ENCODE measurements at regions not wholly inside any gene's neighbourhood (a gene's known extent, or its start where the extent isn't known, plus 50 kb on each side); places are given as distances from the start of the nearest gene placed in this dataset.

DNA sequence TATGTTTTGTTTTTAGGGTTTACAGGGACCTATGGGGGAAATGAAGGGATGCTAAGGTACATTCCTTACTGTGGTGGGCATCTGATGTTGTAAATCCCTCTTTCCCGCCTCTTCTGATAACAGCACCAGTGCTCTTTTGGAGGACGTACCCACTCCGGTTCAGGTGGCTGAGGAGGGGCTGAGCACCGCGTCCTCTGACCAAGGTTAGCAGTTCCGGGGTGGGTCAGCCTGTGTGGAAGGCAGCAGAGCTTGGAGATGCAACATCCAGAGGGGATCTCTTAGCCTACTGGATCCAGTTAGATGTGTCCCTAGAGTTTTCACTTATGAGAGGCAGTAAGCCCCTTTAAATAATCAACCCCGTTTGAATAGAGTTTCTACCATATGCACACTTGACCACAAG is 135.3 kb upstream of the KCNG1 start:
- Histone ChIP-seq H3K4me1 (ENCODE audit: control insufficient read depth, insufficient read depth, low read length, poor library complexity, severe bottlenecking) (no peaks in the 10 kb centered on the region), H3K4me3 (ENCODE audit: insufficient read depth, low read depth, low read length, poor library complexity, severe bottlenecking) (no peak overlapping the region), H3K27ac (ENCODE audit: insufficient read depth, low read length, poor library complexity, severe bottlenecking) (no peak overlapping the region), H3K9me3 (ENCODE audit: control insufficient read depth, low read length) (no peaks in the 10 kb centered on the region), H3K36me3 (ENCODE audit: control insufficient read depth, insufficient read depth, low read length) (no peaks in the 10 kb centered on the region), H3K27me3 (replicated peaks; ENCODE audit: control insufficient read depth, insufficient read depth, low read length, poor library complexity, severe bottlenecking) (no peaks in the 10 kb centered on the region)
- no peak for DNase-seq

DNA sequence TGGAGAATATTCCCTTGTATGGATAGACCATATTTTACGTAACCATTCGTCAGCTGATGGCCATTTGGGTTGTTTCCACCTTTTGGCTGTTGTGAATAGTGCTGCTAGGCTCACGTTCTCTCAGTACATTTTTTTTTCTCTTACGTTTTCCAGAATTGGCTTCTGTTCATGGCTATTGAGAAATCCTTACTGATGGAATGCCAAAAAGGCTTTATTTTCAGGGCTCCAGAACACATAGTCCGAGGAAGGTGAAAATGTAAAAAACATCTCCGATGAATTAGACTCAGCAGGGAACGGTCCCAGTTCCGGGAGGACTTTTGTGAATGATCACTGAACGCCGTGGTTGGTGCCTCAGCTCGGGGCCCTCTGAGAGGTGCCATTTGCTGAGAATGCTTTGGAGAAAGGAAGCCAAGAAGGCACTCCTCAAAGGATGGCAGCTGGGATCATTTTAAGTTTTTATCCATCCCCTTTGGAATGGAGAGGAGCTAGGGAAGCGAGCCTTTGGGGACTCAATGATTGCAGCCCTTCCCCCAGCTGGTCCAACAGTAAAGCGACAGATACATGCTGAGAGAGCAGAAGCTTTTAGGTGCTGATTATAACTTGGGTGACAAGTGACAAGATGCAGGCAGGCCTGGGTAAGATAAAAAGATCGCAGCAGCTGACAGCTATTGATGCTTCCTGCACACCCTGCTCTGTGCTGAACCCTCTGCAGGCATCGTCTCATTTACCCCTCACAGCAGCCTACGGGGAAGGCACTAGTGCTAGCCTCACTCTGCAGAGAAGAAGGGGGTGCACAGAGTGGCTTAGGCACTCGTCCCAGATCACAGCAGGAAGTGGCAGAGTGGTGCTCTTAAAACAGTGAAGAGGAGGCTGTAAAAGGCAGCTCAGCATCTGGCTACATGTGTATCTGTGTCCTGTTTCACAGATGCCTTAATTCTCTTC is 133.4 kb upstream of the KCNG1 start:
- Histone ChIP-seq H3K36me3 (ENCODE audit: control insufficient read depth, insufficient read depth, low read length) (no peaks in the 10 kb centered on the region), H3K4me1 (ENCODE audit: control insufficient read depth, insufficient read depth, low read length, poor library complexity, severe bottlenecking) (no peaks in the 10 kb centered on the region), H3K27me3 (replicated peaks; ENCODE audit: control insufficient read depth, insufficient read depth, low read length, poor library complexity, severe bottlenecking) (no peaks in the 10 kb centered on the region), H3K4me3 (ENCODE audit: insufficient read depth, low read depth, low read length, poor library complexity, severe bottlenecking) (no peak overlapping the region), H3K27ac (ENCODE audit: insufficient read depth, low read length, poor library complexity, severe bottlenecking) (no peak overlapping the region), H3K9me3 (ENCODE audit: control insufficient read depth, low read length) (no peaks in the 10 kb centered on the region)
- DNase-seq, result no peak

DNA sequence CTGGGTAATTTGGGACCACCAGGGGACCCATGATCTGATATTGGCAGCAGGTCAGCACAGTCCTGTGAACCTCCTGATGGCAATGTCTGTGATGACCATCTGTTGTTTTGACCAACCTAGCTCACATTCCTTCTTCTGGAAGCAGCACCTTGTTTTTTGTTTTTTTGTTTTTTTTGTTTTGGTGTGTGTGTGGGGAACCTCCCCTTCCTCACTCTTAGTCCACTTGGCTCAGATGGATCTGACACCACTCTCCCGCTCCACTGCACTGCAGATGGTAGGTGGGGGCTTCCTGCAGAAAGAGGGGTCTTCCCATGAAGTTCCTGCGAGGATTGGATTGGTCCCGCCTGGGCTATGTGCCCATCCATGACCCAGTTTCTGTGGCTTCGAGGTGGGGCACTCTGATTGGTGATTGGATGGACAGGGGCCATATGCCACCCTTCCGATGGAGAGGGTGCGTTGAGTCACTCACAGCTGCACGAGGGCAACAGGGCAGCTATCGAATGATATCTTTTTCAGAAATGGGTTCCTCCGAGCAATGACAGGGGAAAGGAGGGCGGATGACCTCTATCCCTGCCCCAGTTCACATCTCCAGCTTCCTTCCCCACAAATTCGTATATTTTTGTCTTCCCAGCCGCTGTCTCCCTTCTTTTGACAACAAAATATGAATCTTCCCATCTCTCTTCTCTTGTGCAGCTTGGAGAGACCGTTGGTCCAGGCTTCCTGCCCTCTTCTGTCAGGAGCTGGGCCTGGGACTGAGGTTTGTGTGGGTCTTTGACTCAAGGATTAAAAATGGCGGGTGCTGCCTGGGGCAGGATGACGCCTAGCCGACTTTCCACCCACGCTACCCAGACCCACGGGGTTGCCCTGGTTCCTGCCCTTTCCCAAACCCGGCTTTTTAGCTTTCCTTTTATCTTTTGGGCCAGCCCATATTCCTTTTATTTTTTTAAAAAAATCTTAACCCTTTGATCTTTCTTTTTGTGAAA is 132.1 kb upstream of the KCNG1 start:
- Histone ChIP-seq H3K27ac (ENCODE audit: insufficient read depth, low read length, poor library complexity, severe bottlenecking) (no peak overlapping the region), H3K4me3 (ENCODE audit: insufficient read depth, low read depth, low read length, poor library complexity, severe bottlenecking) (no peak overlapping the region), H3K9me3 (ENCODE audit: control insufficient read depth, low read length) (no peaks in the 10 kb centered on the region), H3K36me3 (ENCODE audit: control insufficient read depth, insufficient read depth, low read length) (no peaks in the 10 kb centered on the region), H3K27me3 (replicated peaks; ENCODE audit: control insufficient read depth, insufficient read depth, low read length, poor library complexity, severe bottlenecking) (no peaks in the 10 kb centered on the region), H3K4me1 (ENCODE audit: control insufficient read depth, insufficient read depth, low read length, poor library complexity, severe bottlenecking) (no peaks in the 10 kb centered on the region)
- no peak for DNase-seq

DNA sequence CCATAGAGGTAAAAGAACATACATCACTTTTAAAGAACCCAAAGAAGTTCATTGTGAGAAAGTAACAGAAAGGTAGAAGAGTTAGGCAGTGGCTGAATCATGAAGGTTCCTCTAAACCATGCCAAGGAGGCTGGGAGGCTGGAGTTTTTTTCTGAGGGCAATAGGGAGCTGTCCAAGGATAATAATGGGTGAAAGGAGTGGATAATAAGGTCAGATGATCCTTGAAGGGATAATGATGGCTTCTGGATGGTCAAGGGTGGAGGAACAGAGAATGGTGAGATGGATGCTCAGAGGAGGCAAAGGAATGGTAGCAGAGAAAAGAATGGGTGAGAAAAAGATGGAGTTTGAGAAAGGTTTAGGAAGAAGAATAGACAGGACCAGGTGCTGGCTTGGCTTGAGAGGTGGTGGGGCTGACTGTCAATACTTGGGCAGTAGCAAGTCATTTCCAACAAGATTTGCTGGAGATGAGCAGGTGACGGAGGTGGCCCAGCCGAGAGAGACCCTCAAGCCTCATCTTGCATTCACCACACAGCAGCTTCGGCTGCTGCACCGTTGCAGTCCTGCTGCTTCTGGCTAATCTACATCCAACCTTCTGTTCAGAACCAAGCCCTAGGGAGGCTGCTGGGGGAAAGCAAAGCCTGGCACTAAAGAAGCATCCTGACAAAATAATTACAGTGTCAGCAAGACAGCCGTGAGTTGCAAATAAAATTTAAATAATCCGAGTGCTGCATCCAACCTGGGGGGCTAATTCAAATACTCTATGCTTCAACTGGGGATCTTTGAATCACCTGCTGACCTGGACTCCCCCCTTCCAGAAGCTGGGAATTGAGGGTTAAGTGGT is 131.2 kb upstream of the KCNG1 start:
- Histone ChIP-seq H3K27ac (ENCODE audit: insufficient read depth, low read length, poor library complexity, severe bottlenecking) (no peak overlapping the region), H3K36me3 (ENCODE audit: control insufficient read depth, insufficient read depth, low read length) (no peaks in the 10 kb centered on the region), H3K9me3 (ENCODE audit: control insufficient read depth, low read length) (no peaks in the 10 kb centered on the region), H3K4me3 (ENCODE audit: insufficient read depth, low read depth, low read length, poor library complexity, severe bottlenecking) (no peak overlapping the region), H3K4me1 (ENCODE audit: control insufficient read depth, insufficient read depth, low read length, poor library complexity, severe bottlenecking) (no peaks in the 10 kb centered on the region), H3K27me3 (replicated peaks; ENCODE audit: control insufficient read depth, insufficient read depth, low read length, poor library complexity, severe bottlenecking) (no peaks in the 10 kb centered on the region)
- DNase-seq, result no peak

DNA sequence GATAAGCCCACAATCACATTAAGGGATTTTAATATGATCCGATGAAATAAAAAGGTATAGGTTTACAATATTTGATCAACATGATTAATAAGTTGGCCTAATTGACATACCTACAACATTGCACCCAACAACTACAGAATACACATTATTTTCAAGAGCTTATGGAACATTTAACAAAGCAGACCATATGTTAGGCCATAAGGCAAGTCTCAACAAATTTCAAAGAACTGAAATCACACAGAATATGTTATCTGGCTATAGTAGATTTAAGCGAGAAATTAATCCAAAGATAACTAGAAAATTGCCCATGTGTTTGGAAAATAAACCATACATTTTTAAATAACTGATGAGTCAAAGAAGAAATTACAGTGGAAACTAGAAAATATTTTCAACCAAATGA is 126.0 kb upstream of the KCNG1 start:
- H3K27me3 ChIP-seq (replicated peaks; ENCODE audit: control insufficient read depth, insufficient read depth, low read length, poor library complexity, severe bottlenecking), result peaks cover 3% of the 10 kb centered on the region

DNA sequence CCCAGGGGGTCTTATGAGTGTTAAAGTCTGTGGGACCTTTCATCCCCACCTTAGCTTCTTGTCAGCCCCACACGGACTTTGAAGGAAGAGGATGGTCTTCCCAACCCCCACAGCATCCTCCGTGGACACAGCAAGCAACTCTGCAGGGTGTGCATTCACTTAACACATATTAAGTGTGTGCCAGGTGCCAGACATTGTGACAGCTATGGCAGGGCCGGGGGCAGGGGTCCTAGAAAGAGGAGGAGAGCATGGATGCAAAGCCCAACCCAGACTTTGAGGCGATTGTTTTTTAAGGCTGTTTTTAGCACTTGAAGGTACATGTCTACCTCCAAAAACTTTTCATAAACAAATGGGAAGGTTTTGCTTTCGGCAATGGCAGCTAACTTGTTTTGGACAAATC is 121.6 kb upstream of the KCNG1 start:
- Histone ChIP-seq H3K27me3 (replicated peaks; ENCODE audit: control insufficient read depth, insufficient read depth, low read length, poor library complexity, severe bottlenecking) (peaks cover 5% of the 10 kb centered on the region), H3K27ac (ENCODE audit: insufficient read depth, low read length, poor library complexity, severe bottlenecking) (no peak overlapping the region), H3K36me3 (ENCODE audit: control insufficient read depth, insufficient read depth, low read length) (no peaks in the 10 kb centered on the region), H3K4me1 (ENCODE audit: control insufficient read depth, insufficient read depth, low read length, poor library complexity, severe bottlenecking) (no peaks in the 10 kb centered on the region), H3K4me3 (ENCODE audit: insufficient read depth, low read depth, low read length, poor library complexity, severe bottlenecking) (no peak overlapping the region), H3K9me3 (ENCODE audit: control insufficient read depth, low read length) (no peaks in the 10 kb centered on the region)
- no peak for DNase-seq

More for the DNA sequence above, 126.0 kb upstream of the KCNG1 start:
- H3K4me3 ChIP-seq (ENCODE audit: insufficient read depth, low read depth, low read length, poor library complexity, severe bottlenecking), result no peak overlapping the region
- H3K36me3 ChIP-seq (ENCODE audit: control insufficient read depth, insufficient read depth, low read length), result no peaks in the 10 kb centered on the region
- DNase-seq, result no peak
- H3K4me1 ChIP-seq (ENCODE audit: control insufficient read depth, insufficient read depth, low read length, poor library complexity, severe bottlenecking), result no peaks in the 10 kb centered on the region
- no peak overlapping the region for H3K27ac ChIP-seq (ENCODE audit: insufficient read depth, low read length, poor library complexity, severe bottlenecking)
- H3K9me3 ChIP-seq (ENCODE audit: control insufficient read depth, low read length), result no peaks in the 10 kb centered on the region

DNA sequence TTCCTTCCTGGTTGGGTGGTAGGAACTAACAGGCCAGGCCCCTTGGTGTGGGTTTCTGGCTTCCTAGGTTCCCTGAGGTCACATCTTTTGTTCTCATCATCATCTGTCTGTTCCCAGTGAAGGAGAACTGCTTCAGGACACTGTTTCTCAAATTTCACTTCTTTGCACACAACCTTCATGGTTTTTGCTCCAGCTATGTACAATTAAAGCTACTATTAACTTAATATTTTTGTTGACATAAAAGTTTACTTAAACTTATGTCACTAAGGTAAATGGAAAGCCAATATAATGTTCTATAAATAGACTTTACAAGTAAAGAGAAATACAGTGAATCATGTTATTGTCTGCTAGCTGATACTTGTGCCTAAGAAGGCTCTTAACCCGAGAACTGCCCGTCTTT is 120.7 kb upstream of the KCNG1 start:
- no peak for DNase-seq
- H3K27ac ChIP-seq (ENCODE audit: insufficient read depth, low read length, poor library complexity, severe bottlenecking), result no peak overlapping the region
- H3K9me3 ChIP-seq (ENCODE audit: control insufficient read depth, low read length), result no peaks in the 10 kb centered on the region
- peaks cover 5% of the 10 kb centered on the region for H3K27me3 ChIP-seq (replicated peaks; ENCODE audit: control insufficient read depth, insufficient read depth, low read length, poor library complexity, severe bottlenecking)
- no peak overlapping the region for H3K4me3 ChIP-seq (ENCODE audit: insufficient read depth, low read depth, low read length, poor library complexity, severe bottlenecking)
- H3K36me3 ChIP-seq (ENCODE audit: control insufficient read depth, insufficient read depth, low read length), result no peaks in the 10 kb centered on the region
- H3K4me1 ChIP-seq (ENCODE audit: control insufficient read depth, insufficient read depth, low read length, poor library complexity, severe bottlenecking), result no peaks in the 10 kb centered on the region

DNA sequence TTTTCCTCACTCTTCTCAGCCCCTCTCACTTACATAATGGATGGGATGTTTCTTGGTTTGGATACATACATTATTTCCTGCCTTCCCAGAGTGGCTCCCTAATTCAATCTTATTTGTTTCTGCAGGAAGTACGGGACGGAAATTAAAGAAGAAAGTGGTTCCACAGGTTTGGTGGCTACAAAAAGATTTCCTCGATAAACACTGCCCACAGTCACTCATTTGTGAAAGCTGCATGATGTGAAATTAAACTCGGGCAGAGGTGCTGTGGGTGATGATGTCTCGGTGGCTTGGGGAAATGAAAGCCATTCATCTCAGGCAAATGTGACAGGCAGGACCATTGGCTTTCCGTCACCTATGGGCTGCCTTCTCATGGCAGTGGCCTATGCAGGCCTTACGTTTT is 119.5 kb upstream of the KCNG1 start:
- Histone ChIP-seq H3K27me3 (replicated peaks; ENCODE audit: control insufficient read depth, insufficient read depth, low read length, poor library complexity, severe bottlenecking) (peaks cover 5% of the 10 kb centered on the region), H3K9me3 (ENCODE audit: control insufficient read depth, low read length) (no peaks in the 10 kb centered on the region), H3K36me3 (ENCODE audit: control insufficient read depth, insufficient read depth, low read length) (no peaks in the 10 kb centered on the region), H3K4me3 (ENCODE audit: insufficient read depth, low read depth, low read length, poor library complexity, severe bottlenecking) (no peak overlapping the region), H3K4me1 (ENCODE audit: control insufficient read depth, insufficient read depth, low read length, poor library complexity, severe bottlenecking) (no peaks in the 10 kb centered on the region), H3K27ac (ENCODE audit: insufficient read depth, low read length, poor library complexity, severe bottlenecking) (no peak overlapping the region)
- DNase-seq, result no peak

DNA sequence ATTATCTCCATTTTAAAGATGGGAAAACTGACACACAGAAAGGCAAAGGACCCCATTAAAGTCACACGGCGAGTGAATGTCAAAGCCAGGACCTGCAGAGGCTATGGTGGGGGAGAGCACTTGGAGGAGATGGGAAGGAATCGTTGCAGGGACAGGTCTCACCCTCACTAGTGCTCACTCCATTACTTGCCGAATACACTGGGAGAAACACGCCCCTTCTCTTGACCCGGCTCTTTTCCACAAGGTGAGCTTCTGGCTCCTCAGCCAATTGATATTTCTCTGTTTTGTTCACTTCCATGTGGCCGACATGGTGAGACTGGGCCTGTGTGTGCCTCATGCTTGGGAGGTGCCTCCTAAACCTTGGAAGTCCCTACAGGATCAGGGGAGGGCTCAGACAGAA is 117.8 kb upstream of the KCNG1 start:
- no peaks in the 10 kb centered on the region for H3K36me3 ChIP-seq (ENCODE audit: control insufficient read depth, insufficient read depth, low read length)
- no peaks in the 10 kb centered on the region for H3K9me3 ChIP-seq (ENCODE audit: control insufficient read depth, low read length)
- no peaks in the 10 kb centered on the region for H3K4me1 ChIP-seq (ENCODE audit: control insufficient read depth, insufficient read depth, low read length, poor library complexity, severe bottlenecking)
- no peak for DNase-seq
- H3K27ac ChIP-seq (ENCODE audit: insufficient read depth, low read length, poor library complexity, severe bottlenecking), result no peak overlapping the region
- H3K4me3 ChIP-seq (ENCODE audit: insufficient read depth, low read depth, low read length, poor library complexity, severe bottlenecking), result no peak overlapping the region
- peaks cover 5% of the 10 kb centered on the region for H3K27me3 ChIP-seq (replicated peaks; ENCODE audit: control insufficient read depth, insufficient read depth, low read length, poor library complexity, severe bottlenecking)
